B cell (primary cell): ENCODE measurements at regions not wholly inside any gene's neighbourhood (a gene's known extent, or its start where the extent isn't known, plus 50 kb on each side); places are given as distances from the start of the nearest gene placed in this dataset.

Source experiments
- EZH2 ChIP-seq: IDR thresholded peaks from 2 replicates; pipeline ENCODE4 v1.6.1; 2012; ENCODE audit warnings: borderline replicate concordance, low read depth, mild to moderate bottlenecking, moderate library complexity, low read length; ENCODE audit not compliant: insufficient read depth, poor library complexity, severe bottlenecking
- TF ChIP-seq, protein P1 (sequence below): fragments of 200-600 bp; IDR thresholded peaks from one replicate; pipeline ENCODE4 v1.8.0; 2022; ENCODE audit warnings: antibody characterized with exemption, mild to moderate bottlenecking

DNA sequence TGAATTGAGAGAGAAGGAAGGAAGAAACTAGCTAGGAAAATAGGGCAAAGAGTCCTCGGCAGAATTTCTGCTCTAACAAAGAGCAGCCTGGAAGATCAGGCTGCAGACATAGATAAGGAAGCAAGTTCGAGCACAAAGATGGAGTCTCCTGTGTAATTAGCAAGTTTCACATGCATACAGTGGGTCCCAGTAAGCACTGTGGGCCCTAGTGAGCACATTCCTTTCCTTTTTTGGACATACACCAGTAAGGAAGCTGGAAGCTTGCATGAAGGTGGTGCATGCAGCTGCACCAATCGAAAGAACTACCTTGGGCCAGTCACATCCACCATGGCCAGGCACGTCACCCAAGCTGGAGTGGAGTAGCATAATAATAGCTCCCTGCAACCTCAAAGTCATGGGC lies 109.7 kb downstream of the NOL4 start:
- TF ChIP-seq, protein P1, sequence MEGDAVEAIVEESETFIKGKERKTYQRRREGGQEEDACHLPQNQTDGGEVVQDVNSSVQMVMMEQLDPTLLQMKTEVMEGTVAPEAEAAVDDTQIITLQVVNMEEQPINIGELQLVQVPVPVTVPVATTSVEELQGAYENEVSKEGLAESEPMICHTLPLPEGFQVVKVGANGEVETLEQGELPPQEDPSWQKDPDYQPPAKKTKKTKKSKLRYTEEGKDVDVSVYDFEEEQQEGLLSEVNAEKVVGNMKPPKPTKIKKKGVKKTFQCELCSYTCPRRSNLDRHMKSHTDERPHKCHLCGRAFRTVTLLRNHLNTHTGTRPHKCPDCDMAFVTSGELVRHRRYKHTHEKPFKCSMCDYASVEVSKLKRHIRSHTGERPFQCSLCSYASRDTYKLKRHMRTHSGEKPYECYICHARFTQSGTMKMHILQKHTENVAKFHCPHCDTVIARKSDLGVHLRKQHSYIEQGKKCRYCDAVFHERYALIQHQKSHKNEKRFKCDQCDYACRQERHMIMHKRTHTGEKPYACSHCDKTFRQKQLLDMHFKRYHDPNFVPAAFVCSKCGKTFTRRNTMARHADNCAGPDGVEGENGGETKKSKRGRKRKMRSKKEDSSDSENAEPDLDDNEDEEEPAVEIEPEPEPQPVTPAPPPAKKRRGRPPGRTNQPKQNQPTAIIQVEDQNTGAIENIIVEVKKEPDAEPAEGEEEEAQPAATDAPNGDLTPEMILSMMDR, result no peak
- TF ChIP-seq EZH2, result no peak
